ENCODE measurements at regions not wholly inside any gene's neighbourhood (a gene's known extent, or its start where the extent isn't known, plus 50 kb on each side); places are given as distances from the start of the nearest gene placed in this dataset.

DNA sequence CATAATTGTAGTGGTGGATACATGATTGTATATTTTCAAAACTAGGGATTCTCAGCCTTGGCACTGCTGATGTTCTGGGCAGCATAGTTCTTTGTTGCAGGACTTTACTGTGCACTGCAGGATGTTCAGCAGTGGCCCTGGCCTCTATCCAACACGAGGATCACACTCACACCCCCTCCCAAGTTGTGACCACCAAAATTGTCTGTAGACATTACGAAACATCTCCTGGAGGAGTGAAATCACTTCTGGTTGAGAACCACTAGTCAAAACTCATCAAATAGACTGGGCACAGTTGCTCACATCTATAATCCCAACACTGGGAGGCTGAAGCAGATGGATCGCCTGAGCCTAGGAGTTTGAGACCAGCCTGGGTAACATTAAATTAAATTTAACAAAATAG, 123.1 kb upstream of the CDYL start:
- no peak for TF ChIP-seq FOXP2 (optimal IDR thresholded peaks at IDR 0.05; ENCODE audit: control extremely low read depth, extremely low read length, insufficient read depth)
- TF ChIP-seq POLR2AphosphoS5 (IDR thresholded peaks at IDR 0.05; ENCODE audit: borderline replicate concordance, low read depth, low read length): no peak

Data from SK-N-MC (cell line).